ENCODE measurements at regions not wholly inside any gene's neighbourhood (a gene's known extent, or its start where the extent isn't known, plus 50 kb on each side); places are given as distances from the start of the nearest gene placed in this dataset.

DNA sequence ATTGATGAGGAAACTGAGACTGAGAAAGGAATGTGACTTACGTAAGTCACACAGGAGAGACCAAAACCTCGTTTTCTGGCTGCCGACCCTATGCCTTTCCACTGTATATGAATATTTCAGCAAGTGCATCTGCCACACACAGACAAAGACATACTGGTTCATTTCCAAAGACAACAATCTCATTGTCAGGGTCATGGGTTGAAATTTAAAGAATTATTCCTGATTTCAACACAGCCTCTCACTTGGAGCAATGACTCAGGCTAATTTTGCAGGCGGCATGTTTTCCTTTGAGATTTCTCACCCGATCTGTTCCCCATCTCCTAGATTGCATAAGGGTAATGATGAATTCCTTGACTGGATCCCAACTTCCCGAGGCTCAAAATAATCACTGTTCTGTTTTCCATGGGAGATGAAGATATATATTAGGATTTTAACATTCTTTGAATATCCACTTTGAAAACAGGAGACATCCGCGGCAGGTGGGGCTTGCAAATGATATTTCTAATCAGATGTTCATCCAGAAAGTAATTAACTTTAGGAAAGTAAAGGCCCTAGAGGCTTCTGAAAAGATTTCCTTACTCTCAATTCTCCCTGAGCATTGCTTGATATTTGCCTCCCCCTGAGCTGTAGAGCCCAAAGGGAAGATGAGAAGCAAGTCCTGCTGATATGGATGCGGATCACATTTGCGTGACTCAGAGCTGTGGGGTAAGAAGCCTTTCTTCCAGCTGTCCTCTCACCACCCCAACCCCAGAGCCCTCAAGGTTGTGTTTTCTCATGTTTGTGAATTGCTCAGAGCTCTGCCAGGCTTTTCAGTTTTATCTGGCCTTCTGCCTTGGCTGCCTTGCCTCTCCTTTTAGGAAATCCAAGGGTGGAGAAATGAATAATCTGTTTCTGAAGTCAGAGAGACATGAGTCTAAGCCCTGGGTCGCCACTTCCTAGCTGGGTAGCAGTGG is 361.1 kb upstream of the BOD1L1 start:
- TF ChIP-seq, protein P1, sequence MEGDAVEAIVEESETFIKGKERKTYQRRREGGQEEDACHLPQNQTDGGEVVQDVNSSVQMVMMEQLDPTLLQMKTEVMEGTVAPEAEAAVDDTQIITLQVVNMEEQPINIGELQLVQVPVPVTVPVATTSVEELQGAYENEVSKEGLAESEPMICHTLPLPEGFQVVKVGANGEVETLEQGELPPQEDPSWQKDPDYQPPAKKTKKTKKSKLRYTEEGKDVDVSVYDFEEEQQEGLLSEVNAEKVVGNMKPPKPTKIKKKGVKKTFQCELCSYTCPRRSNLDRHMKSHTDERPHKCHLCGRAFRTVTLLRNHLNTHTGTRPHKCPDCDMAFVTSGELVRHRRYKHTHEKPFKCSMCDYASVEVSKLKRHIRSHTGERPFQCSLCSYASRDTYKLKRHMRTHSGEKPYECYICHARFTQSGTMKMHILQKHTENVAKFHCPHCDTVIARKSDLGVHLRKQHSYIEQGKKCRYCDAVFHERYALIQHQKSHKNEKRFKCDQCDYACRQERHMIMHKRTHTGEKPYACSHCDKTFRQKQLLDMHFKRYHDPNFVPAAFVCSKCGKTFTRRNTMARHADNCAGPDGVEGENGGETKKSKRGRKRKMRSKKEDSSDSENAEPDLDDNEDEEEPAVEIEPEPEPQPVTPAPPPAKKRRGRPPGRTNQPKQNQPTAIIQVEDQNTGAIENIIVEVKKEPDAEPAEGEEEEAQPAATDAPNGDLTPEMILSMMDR (optimal IDR thresholded peaks at IDR 0.05 in 1 of 3, IDR thresholded peaks at IDR 0.05 in 1 of 3, conservative IDR thresholded peaks at IDR 0.05 in 1 of 3; ENCODE audit: extremely low read depth in 1 of 3, insufficient read depth in 2 of 3, low read length in 3 of 3): no peak
- TF ChIP-seq EZH2 (IDR thresholded peaks at IDR 0.05; ENCODE audit: low read length): no peak
